Lower leg skin (tissue), 3 donors: ENCODE measurements at regions not wholly inside any gene's neighbourhood (a gene's known extent, or its start where the extent isn't known, plus 50 kb on each side); places are given as distances from the start of the nearest gene placed in this dataset.

Experiments used
- CTCF ChIP-seq, 3 donors: fragments of 450-650 bp; IDR thresholded peaks; one replicate each; pipeline ENCODE4 v1.5.1; 2016; ENCODE audit warnings: antibody characterized with exemption in 3 of 3, mild to moderate bottlenecking in 3 of 3, moderate library complexity in 2 of 3
- POLR2A ChIP-seq, 2 donors: fragments of 450-650 bp; IDR thresholded peaks; one replicate each; pipeline ENCODE4 v1.6.1; 2016 to 2017; ENCODE audit warnings: antibody characterized with exemption in 2 of 2, mild to moderate bottlenecking in 1 of 2, moderate library complexity in 1 of 2

GRCh38 chr4:14182148-14182547, 554.6 kb upstream of the BOD1L1 start:
- TF ChIP-seq CTCF (IDR thresholded peaks at IDR 0.05), result no peak
- no peak for TF ChIP-seq POLR2A (IDR thresholded peaks at IDR 0.05)
